ENCODE measurements at regions not wholly inside any gene's neighbourhood (a gene's known extent, or its start where the extent isn't known, plus 50 kb on each side); places are given as distances from the start of the nearest gene placed in this dataset.

GRCh38 chrX:39981946-39982345 is 115.8 kb downstream of the BCOR start:
- Histone ChIP-seq H3K9me2 (ENCODE audit: insufficient read depth, low read length) (no peaks in the 10 kb centered on the region), H3K4me2 (ENCODE audit: low read length) (no peak overlapping the region), H3K27me3 (ENCODE audit: insufficient read depth, low read depth, low read length) (no peaks in the 10 kb centered on the region), H3K36me3 (ENCODE audit: insufficient read depth, low read length) (no peaks in the 10 kb centered on the region), H3K9me3 (ENCODE audit: low read length) (no peaks in the 10 kb centered on the region), H3K9ac (ENCODE audit: low read length) (no peak overlapping the region), H4K20me1 (ENCODE audit: insufficient read depth) (no peaks in the 10 kb centered on the region), H3K79me2 (replicated peaks; ENCODE audit: insufficient read depth, low read length) (no peaks in the 10 kb centered on the region), H3K27ac (ENCODE audit: low read length) (no peak overlapping the region), H3K4me3 (ENCODE audit: low read length) (no peak overlapping the region), H3F3A (ENCODE audit: insufficient read depth, low read length, poor library complexity, severe bottlenecking) (no peaks in the 10 kb centered on the region), H2AFZ (ENCODE audit: low read depth, low read length) (no peak overlapping the region)
- no peak for TF ChIP-seq EZH2 (IDR thresholded peaks at IDR 0.05; ENCODE audit: borderline replicate concordance, insufficient read depth, low read length, poor library complexity, severe bottlenecking)
- TF ChIP-seq CTCF (IDR thresholded peaks at IDR 0.05; ENCODE audit: poor library complexity, severe bottlenecking): no peak
- TF ChIP-seq SMC3 (conservative IDR thresholded peaks at IDR 0.05; ENCODE audit: poor library complexity): no peak
- TF ChIP-seq RAD21 (conservative IDR thresholded peaks at IDR 0.05): no peak
- TF ChIP-seq, protein P1, sequence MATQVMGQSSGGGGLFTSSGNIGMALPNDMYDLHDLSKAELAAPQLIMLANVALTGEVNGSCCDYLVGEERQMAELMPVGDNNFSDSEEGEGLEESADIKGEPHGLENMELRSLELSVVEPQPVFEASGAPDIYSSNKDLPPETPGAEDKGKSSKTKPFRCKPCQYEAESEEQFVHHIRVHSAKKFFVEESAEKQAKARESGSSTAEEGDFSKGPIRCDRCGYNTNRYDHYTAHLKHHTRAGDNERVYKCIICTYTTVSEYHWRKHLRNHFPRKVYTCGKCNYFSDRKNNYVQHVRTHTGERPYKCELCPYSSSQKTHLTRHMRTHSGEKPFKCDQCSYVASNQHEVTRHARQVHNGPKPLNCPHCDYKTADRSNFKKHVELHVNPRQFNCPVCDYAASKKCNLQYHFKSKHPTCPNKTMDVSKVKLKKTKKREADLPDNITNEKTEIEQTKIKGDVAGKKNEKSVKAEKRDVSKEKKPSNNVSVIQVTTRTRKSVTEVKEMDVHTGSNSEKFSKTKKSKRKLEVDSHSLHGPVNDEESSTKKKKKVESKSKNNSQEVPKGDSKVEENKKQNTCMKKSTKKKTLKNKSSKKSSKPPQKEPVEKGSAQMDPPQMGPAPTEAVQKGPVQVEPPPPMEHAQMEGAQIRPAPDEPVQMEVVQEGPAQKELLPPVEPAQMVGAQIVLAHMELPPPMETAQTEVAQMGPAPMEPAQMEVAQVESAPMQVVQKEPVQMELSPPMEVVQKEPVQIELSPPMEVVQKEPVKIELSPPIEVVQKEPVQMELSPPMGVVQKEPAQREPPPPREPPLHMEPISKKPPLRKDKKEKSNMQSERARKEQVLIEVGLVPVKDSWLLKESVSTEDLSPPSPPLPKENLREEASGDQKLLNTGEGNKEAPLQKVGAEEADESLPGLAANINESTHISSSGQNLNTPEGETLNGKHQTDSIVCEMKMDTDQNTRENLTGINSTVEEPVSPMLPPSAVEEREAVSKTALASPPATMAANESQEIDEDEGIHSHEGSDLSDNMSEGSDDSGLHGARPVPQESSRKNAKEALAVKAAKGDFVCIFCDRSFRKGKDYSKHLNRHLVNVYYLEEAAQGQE (IDR thresholded peaks at IDR 0.05; ENCODE audit: borderline replicate concordance): no peak
- no peak for TF ChIP-seq POLR2AphosphoS5 (IDR thresholded peaks at IDR 0.05)
- no peak for TF ChIP-seq EP300 (conservative IDR thresholded peaks at IDR 0.05; ENCODE audit: poor library complexity, severe bottlenecking)
- no peak for TF ChIP-seq MXI1 (conservative IDR thresholded peaks at IDR 0.05; ENCODE audit: poor library complexity, severe bottlenecking)

- TF ChIP-seq EZH2 (IDR thresholded peaks at IDR 0.05; ENCODE audit: borderline replicate concordance, insufficient read depth, low read length, poor library complexity, severe bottlenecking): no peak
- TF ChIP-seq POLR2AphosphoS5 (IDR thresholded peaks at IDR 0.05): no peak
- TF ChIP-seq EP300 (conservative IDR thresholded peaks at IDR 0.05; ENCODE audit: poor library complexity, severe bottlenecking): no peak
- TF ChIP-seq CTCF (IDR thresholded peaks at IDR 0.05; ENCODE audit: poor library complexity, severe bottlenecking): no peak
- no peak for TF ChIP-seq RAD21 (conservative IDR thresholded peaks at IDR 0.05)
- no peak for TF ChIP-seq SMC3 (conservative IDR thresholded peaks at IDR 0.05; ENCODE audit: poor library complexity)
- TF ChIP-seq, protein P1 (IDR thresholded peaks at IDR 0.05; ENCODE audit: borderline replicate concordance): no peak
- TF ChIP-seq MXI1 (conservative IDR thresholded peaks at IDR 0.05; ENCODE audit: poor library complexity, severe bottlenecking): no peak
- TF ChIP-seq TAF1 (IDR thresholded peaks at IDR 0.05; ENCODE audit: low read depth): no peak
Observed at GRCh38 chrX:39982948-39983347, 114.8 kb downstream of the BCOR start.

More at GRCh38 chrX:39982948-39983347, 114.8 kb downstream of the BCOR start:
- H3K4me3 ChIP-seq (ENCODE audit: low read length): no peak overlapping the region
- no peaks in the 10 kb centered on the region for H3K9me2 ChIP-seq (ENCODE audit: insufficient read depth, low read length)
- H4K20me1 ChIP-seq (ENCODE audit: insufficient read depth): no peaks in the 10 kb centered on the region
- no peak overlapping the region for H3K27ac ChIP-seq (ENCODE audit: low read length)
- no peak overlapping the region for H2AFZ ChIP-seq (ENCODE audit: low read depth, low read length)
- no peaks in the 10 kb centered on the region for H3K27me3 ChIP-seq (ENCODE audit: insufficient read depth, low read depth, low read length)
- H3K4me2 ChIP-seq (ENCODE audit: low read length): no peak overlapping the region
- H3K79me2 ChIP-seq (replicated peaks; ENCODE audit: insufficient read depth, low read length): no peaks in the 10 kb centered on the region
- H3K36me3 ChIP-seq (ENCODE audit: insufficient read depth, low read length): no peaks in the 10 kb centered on the region
- no peaks in the 10 kb centered on the region for H3K9me3 ChIP-seq (ENCODE audit: low read length)
- H3K9ac ChIP-seq (ENCODE audit: low read length): no peak overlapping the region
- no peaks in the 10 kb centered on the region for H3F3A ChIP-seq (ENCODE audit: insufficient read depth, low read length, poor library complexity, severe bottlenecking)
